Stimulated activated CD8-positive, alpha-beta memory T cell treated with anti-CD3 and anti-CD28 coated beads, Interleukin-2, amount 100 ng/mL, for 48 hours (primary cell): ENCODE measurements at regions not wholly inside any gene's neighbourhood (a gene's known extent, or its start where the extent isn't known, plus 50 kb on each side); places are given as distances from the start of the nearest gene placed in this dataset.
"Not testable (repeated sequence)": the region's sequence is repeated elsewhere in the genome, so short reads cannot be mapped to it uniquely, and the experiment has no call there.

ENCODE experiments used
- DNase-seq, 2 donors: peaks; one replicate each; pipeline ENCODE4 v3.0.0-alpha.2; 2020; ENCODE audit warnings: low read depth in 2 of 2

DNA sequence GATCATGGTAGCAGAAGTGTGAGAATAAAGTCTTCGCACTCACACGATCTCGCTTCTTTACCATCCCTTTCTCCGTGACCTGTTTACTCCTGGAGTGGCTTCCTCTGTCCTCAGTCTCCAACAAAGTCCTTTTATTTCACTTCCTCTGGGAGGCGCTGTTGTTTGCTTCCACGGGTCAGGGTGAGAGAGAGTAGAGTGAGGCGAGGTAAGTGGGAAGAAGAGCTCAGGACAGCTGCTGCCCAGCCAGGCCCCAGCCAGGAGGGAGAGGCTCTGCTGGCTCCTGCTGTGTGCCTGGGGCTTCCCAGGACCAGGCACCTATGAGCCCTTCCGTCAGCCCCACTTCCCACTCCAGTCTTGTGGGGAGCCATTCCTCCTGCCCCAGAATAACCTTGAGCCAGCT lies 242.1 kb downstream of the FGF9 start:
- DNase-seq: no peak

DNA sequence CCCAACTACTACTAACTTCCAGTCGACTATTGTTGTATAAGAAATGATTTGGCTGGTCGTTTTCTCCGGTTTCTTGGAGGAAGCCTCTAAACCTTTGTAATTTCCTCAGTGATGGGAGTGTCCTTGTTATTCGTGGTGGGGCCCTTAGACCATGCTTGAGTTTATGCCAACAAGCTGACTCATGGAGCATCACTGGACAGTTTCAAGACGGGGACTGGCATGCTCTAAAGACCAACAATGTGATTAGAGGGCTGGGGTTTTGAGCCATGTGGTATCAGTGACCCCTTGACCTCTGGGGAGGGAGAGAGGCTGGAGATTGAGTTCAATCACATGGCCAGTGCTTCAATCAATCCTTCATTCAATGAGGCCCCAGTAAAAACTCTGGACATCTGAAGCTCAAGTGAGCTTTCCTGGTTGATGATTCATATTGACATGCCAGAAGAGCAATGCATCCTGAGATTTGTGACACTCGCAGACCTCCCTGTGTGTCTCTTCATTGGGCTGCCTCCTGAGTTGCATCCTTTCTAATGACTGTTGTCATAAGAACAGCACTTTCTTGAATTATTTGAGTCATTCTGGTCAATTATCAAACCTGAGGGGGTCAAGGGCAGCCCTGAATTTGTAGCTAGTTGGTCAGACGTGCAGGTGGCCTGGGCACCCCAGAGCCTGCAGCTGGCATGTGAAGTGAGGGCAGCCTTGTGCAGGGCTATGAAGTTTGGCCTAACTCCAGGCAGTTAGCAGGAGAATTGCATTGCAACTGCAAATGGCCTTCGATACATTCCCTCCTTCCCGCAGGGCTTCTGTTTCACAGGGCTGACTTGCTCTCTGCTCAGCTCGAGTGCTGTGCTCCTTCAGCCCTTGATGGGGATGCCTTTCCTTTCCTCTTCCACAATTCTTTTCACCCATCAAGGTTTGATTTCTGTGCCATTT lies 246.5 kb downstream of the FGF9 start:
- no peak for DNase-seq

DNA sequence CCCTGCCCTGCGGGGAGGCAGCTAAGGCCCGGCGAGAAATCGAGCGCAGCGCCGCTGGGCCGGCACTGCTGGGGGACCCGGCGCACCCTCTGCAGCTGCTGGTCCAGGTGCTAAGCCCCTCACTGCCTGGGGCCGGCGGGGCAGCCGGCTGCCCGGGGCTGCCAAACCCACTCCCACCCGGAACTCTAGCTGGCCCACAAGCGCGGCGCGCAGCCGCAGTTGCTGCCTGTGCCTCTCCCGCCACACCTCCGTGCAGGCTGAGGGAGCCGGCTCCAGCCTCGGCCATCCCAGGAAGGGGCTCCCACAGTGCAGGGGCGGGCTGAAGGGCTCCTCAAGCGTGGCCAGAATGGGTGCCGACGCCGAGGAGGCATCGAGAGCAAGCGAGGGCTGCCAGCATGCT lies 249.9 kb downstream of the FGF9 start:
- DNase-seq: not testable (repeated sequence)

DNA sequence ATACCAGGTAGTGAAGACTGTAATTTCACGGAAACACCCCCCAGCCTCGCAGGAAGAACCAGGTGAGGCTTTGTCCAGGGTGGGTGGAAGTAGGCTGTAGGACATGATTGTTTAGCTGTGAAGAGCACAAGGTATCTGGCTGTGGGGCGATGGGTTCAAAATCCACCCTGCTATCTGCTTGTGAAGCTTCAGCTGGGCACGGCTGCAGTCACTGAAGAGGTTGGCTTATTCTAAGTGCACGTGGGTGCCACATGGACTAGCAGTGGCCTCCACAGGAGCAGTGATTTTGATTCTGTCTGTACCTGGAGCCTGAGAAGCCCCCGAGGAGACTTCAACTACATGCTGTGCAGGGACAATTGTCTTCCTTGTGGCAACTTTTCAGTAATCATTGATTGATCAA lies 254.1 kb downstream of the FGF9 start:
- DNase-seq: no peak

DNA sequence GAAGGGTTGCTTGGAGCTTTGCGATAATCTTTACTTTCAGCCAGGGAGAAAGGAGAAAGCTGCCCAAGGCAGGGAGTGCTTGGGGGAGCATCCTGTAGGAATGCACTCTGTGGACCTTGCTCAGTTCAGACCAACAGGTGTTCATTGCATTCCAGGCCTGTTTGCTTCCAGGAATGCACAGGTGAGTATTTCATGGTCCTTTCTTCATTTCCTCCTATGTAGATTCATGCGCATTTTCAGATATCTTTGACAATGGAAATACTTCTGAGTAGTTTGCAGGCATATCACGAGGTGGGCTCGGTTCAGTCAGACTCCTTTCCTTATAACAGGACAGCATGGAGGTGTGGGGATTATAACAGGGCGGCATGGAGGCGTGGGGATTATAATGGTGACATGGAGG lies 254.8 kb downstream of the FGF9 start:
- DNase-seq: no peak

DNA sequence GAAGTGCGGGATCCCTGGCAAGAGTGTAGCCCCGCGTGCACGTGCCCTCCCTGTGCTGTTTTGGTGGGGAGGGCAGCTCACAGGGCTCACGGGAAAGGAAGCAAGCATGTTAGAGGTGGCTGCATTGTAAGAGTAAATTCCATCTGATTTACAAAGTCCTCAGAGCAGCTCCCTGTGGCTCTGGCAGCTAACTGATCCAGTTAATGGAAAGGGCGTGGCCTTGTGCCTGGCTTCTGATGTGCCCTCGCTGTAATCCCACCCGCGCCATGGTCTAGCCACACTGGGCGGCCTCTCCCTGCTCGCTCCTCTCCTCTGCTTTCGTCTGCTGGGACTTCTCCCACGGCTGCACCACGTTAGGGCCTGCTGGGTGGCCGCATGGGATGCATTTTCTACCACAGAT lies 258.5 kb downstream of the FGF9 start:
- no peak for DNase-seq

DNA sequence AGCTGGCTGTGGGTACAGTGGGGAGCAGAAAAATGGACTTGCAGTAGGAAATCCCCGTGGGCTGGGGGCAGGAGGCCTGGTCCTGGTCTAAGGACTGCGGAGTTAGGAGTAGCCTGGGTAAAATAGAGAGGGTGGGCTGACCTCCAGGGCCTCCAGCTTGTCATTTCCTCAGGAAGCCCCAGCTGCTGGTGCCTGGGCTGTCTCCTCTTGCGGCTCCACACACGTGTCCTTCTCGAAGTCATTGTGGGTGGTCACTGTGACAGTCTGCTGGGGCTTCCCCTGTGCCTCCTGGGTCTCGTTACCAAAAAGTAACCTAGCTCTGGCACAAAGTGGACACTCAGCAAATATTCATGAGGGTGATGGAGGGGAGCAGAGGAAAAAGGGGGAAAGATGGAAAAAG lies 259.7 kb downstream of the FGF9 start:
- DNase-seq: no peak

DNA sequence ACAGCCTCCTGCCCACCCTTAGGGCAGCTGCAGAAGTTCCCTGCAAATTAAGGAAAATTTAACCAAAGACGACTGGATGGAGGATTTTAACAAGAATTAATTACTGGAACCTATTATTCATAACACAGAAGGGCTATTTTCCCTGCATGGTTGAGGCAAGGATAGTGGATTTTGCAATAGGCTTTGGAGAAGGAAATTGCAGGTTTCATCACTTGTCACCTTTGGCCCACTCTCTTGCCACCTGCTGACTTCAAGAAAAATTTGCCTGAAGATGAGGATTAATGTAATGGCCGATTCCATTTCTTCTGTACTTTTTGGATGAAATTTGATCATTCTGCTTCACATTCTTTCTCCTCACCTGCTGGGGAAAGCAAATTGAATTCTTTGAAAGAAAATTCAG lies 261.7 kb downstream of the FGF9 start:
- no peak for DNase-seq

DNA sequence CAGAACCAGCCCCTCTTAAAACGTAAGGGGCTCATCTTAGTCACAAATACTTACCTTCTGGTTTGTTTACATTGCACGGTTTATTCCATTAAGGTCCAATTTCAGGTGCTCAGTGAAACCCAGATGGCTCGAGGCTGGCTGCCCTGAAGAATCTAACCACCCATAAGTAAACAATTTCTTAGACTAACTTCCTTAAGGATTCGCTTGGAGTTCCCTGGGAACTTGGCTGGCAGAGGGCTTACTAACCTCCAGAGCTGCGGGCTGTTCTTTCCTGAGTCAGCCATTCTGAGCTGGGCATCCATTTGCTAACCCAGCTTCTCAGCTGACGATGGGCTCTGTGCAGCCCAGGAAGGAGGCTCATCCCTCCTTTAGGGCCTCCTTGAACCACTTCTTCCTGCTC lies 262.1 kb downstream of the FGF9 start:
- DNase-seq: no peak

DNA sequence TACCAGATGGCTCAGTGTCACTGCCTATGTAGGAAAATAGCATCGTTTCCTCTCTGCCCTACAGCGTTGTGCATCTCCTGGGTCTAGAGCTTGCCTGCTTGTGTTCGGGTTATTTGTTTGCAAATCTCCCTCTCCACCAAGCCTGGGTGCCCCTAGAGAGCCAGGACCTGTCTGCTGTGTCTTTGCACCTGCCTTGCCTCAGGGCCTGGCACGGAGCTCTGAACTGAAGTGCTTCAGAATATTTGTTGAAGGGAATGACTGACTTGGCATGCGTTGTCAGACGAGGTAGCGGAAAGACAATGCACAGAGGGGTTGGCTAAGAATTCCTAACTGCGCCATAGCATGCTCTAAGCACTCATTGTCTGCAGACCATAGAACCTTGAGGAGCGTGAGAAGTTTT lies 263.4 kb downstream of the FGF9 start:
- DNase-seq: no peak

DNA sequence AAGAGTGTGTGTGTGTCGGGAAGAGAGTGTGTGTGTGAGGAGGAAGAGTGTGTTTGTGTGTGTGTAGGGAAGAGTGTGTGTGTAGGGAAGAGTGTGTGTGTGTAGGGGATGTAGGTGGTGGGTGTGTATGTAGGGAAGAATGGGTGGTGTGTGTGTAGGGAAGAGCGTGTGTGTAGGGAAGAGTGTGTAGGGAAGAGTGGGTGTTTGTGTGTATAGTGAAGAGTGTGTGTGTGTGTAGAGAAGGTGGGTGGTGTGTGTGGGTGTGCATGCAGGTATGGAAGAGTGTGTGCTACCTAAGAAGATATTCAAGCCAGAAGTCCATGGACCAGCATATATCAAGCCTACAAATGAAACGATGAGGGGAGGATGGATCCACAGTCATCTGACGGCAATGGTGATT lies 265.8 kb downstream of the FGF9 start:
- DNase-seq: no peak

DNA sequence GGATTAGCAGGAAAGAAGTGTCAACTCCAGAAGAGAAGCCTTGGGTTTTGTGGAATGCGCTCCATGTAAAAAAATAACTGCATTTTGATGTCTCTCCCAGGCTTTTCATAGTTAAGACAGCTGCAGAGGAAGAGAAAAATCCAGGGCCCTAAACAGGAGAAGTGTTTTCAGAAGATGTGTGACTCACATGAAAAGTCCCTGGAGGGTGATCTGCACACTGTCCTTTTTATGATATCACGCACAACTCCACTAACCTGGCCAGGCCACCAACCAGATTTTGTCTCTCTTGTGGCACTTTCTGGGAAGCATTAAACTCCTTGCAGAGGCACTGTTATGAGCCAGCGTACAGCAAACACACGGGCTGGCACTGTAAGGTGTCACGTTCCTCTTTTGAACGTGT lies 267.3 kb downstream of the FGF9 start:
- no peak for DNase-seq

DNA sequence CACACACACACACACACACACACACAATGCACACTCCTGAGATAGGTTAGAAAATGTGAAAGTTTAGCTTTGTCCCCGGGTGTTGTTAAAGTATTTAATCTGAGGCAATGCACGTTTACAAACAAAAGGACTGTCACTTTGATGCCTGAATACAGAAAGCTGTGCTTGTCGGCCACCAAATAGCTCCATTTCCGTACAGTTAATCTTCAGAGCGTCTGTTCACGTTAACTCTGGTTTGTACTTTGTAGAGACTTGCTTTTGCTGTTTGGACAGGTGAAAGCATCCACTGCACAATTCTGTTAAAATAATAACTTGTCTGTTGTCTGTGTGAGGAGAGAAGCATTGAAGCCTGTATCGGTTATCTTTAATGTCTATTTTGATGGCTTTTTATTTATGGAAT lies 267.8 kb downstream of the FGF9 start:
- DNase-seq: no peak

DNA sequence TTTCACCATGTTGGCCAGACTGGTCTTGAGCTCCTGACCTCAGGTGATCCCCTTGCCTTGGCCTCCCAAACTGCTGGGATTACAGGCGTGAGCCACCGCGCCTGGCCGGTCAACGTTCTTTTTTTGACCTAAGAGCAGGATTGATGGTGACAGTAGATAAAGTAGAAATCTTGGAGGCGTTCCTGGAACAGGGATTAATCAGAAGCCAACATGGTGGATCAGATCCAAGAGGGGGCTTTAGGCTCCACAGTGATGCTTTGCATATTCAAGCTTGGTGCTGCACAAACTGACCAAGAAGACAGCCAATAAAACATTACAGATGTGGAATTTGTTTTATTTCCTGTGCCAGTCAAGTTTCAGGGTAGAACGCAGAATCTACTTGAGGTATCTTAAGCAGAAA lies 271.2 kb downstream of the FGF9 start:
- no peak for DNase-seq

DNA sequence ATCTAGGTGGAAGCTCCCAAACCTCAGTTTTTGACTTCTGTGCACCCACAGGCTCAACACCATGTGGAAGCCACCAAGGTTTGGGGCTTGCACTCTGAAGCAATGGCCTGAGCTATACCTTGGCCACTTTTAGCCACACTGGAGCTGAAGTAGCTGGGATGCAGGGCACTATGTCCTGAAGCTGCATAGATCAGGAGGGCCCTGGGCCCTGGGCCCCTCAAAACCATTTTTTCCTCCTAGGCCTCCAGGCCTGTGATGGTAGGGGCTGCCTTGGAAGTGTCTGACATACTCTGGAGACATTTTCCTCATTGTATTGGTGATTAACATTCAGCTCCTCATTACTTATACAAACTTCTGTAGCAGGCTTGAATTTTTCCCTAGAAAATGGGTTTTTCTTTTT lies 273.7 kb downstream of the FGF9 start:
- DNase-seq: no peak

DNA sequence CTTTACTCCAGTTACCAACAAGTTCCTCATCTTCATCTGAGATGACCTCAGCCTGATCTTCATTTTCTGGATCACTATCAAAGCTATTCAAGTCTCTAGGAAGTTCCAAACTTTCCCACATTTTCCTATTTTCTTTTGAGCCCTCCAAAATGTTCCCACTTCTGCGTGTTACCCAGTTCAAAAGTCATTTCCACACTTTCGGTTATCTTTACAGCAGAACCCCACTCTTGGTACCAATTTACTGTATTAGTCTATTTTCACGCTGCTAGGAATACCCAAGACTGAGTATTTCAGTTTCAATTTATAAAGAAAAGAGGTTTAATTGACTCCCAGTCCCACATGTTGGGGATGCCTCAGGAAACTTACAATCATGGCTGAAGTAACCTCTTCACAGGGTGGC lies 274.3 kb downstream of the FGF9 start:
- DNase-seq: no peak

DNA sequence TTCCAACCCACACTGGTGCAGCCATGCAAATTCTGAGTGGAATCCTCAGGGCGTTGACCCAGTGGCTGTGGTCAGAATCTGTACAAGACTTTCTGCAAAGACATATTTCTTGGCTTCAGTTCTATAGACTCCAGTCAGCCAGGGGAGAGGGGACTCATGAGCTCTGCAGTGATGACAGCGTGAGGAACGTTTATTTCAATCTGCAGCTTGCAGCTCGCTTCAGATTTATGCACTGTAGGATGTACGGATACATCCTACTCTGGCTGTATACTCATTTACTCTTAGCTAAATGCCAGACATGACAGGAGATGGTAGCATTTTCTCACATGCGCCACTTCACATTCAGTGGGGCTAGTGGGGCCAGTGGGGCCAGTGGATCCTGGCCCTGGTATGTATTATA lies 276.1 kb downstream of the FGF9 start:
- no peak for DNase-seq

DNA sequence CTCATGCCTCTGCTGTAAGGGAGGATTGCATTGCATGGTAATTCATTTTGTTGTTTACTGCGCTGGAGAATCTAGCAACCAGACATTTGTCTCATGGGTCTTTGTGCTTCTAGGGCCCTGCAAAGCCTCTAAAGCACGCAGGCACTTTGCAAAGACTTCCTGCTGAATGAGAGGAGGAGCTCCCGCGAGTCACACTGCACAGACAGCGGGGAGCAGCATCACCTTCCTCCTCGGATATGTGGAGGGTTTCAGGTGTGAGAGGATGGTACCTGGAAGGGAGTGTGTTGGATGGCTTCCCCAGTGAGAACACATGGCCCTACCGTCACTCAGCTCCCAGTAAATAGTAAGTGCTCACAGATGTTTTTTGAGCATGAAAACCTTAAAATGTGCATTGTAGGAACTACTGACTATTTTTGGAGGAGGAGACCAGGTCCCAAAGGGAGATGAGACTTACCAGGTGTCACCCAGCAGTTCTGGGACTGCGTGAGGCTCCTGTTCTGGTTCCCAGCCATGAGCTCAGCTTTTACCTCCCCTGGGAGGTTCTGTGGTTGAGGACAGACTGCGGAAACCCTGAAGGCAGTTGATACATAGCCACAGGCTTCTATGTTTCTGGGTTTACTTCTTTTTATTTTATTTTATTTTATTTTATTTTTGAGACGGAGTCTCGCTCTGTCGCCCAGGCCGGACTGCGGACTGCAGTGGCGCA lies 278.0 kb downstream of the FGF9 start:
- no peak for DNase-seq

DNA sequence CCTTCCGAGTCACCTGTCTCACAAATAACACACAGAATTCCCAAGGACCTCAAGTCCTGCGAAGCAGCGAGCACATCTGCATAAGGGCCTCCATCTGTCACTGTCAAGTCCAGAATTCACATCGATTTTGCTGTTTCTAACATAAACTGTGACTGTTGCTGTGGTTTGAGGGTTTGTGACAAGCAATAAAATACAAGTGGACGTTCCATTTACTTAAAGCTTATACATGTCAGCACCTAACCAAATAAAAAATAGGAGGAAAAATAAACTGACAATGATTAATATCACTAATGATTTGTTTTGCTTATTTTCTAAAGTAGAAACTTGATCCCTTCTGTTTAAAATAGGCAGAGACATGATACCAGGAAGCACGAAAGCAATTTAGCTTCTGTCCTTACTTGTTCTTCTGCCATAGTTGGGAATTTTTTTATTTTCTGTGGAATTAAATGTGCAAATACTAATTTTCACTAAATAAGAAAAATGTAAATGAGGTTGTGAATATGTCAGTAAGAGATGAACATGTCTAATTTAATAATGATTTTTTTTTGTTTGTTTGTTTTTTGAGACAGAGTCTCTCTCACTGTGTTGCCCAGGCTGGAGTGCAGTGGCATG lies 279.1 kb downstream of the FGF9 start:
- no peak for DNase-seq

DNA sequence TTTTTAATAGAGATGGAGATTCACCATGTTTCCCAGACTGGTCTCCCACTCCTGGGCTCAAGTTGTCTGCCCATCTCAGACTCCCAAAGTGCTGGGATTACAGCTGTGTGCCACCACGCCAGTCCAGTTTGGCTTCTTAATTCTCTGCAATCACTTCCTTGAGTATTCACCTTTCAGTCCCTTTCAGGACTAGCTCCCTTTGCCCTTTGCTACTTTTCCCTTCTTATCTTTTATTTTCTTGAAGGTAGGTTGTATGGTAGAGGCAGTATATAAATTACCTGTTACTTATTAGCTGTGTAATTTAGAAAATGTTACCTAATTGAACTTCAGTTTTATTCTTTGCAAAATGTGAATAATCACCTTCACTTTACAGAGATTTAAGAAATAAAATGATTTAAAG lies 285.8 kb downstream of the FGF9 start:
- no peak for DNase-seq

DNA sequence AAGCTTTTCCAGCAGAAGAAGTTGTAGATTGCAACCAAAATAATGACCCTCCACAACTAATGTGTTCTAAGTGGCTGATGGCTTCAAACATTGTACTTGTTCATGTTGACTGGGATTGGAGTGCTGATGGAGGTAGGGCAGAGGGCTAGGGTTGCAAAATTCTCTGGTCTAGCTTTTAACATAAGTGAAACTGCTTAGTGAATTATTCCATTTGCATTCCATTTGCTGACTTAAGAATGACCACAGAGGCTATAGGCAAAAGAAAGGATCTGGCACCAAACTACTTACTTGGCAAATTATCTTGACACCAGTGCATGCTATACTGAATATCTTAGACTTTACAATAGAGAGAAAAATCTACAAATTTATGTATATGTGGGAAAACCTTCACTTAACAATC lies 287.0 kb downstream of the FGF9 start:
- DNase-seq: no peak

DNA sequence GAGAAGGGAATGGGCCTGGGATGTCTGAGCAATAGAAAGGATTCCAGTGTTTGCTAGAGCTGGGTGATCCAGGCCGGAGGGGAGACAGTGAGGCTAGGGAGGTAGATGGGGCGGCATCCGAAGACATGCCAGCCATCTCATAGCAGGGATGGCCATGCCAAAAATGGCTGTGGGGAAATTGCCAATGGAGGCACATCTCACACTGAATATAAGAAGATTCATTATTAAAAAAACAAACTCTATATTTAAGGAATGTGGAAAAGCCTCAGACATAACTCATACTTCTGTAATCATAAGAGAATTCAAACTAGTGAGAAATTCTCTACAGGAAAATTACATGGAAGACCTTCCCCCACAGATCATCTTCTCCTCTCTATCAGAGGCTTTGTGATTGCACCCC lies 289.2 kb downstream of the FGF9 start:
- DNase-seq: no peak

DNA sequence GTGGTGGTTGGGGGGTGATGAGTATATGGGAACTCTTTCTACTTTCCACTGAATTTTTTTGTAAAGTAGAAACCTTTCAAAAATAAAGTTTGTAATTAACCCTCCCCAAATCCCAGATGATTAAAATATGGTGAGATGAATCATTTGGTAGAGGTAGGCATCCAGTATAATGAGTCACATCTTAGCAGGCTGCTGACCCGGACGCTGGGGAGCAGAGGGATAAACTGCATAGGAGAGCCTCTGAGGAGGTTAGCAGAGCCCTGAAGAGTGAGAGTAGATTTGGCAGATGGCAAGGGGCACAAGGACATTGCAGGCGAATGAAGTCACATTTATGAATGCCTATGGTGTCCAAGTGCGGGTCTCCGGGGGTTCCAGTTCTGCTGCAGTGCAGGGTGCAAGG lies 293.8 kb downstream of the FGF9 start:
- DNase-seq: no peak
